ENCODE measurements at regions not wholly inside any gene's neighbourhood (a gene's known extent, or its start where the extent isn't known, plus 50 kb on each side); places are given as distances from the start of the nearest gene placed in this dataset.
A peak's percentile ranks its signal among the peaks of the same experiment; 100 is the strongest.

DNA sequence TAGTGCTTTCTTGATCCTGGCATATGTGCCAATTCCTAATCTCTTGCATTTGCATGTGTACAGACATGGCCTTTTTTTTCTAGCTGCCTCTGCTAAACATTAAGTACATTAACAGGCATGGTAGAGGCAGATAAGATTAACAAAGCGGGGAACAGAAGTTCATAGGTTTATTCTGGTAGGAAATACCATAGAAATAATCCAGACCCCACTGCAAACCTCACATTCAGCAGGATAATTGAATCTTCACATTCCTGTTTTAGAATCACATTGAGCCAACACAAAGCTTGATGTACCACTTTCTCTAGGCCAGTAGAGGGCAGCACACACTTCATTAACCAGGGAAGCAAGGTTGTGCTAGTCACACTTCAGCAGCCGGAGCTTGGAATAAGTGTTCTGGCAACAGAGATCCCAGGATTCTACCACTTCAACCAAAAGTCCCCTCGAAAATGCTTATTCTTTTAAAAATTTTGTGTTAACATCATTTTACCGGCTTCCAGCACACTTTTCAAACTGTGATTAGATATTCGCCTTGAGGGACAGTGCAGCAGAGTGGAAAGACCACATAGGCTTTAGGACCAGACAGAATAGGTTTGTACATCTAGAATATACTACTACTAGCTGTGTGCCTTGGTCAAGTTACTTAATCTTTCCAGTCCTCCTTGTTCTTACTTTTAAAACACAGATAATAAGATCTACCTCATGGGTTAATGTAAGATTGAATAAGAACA, 420.2 kb upstream of the CHST9 start:
- Histone ChIP-seq H3K18ac (ENCODE audit: insufficient read length, low read depth, low read length) (no peak overlapping the region), H4K20me1 (ENCODE audit: control insufficient read depth, insufficient read depth, insufficient read length) (no peaks in the 10 kb centered on the region), H3K79me1 (ENCODE audit: insufficient read depth, low read depth, low read length, poor library complexity, severe bottlenecking) (no peaks in the 10 kb centered on the region), H3K9me3 (ENCODE audit: control insufficient read depth, low read depth, low read length) (no peaks in the 10 kb centered on the region), H2BK5ac (ENCODE audit: insufficient read length, low read length) (no peak overlapping the region), H3K4me2 (ENCODE audit: insufficient read depth, insufficient read length, low read length) (no peak overlapping the region), H4K8ac (replicated peaks; ENCODE audit: insufficient read length, low read depth, low read length) (no peak overlapping the region), H3K56ac (ENCODE audit: insufficient read length, low read depth, low read length) (no peak overlapping the region), H3K4ac (ENCODE audit: low read depth, low read length) (no peak overlapping the region), H2AFZ (ENCODE audit: low read length) (no peak overlapping the region), H2BK120ac (ENCODE audit: low read depth, low read length, poor library complexity, severe bottlenecking) (no peak overlapping the region), H3K23me2 (ENCODE audit: insufficient read length, low read depth, low read length, poor library complexity, severe bottlenecking) (no peaks in the 10 kb centered on the region), H4K91ac (ENCODE audit: insufficient read length, low read depth, low read length) (no peak overlapping the region), H3K27me3 (ENCODE audit: insufficient read depth, low read length) (no peaks in the 10 kb centered on the region), H3K9ac (ENCODE audit: extremely low read depth, insufficient read length, low read length) (no peak overlapping the region), H3K79me2 (ENCODE audit: insufficient read depth, low read length) (no peaks in the 10 kb centered on the region), H2BK12ac (ENCODE audit: insufficient read length, low read depth, low read length) (no peak overlapping the region), H3K14ac (ENCODE audit: insufficient read depth, low read length) (no peak overlapping the region), H2BK15ac (ENCODE audit: low read depth, low read length) (no peak overlapping the region), H2AK5ac (ENCODE audit: insufficient read length, low read length) (no peak overlapping the region), H3T11ph (ENCODE audit: low read length) (no peak overlapping the region), H2BK20ac (ENCODE audit: low read depth, low read length, poor library complexity, severe bottlenecking) (no peak overlapping the region), H3K23ac (ENCODE audit: insufficient read length, low read depth, low read length) (no peak overlapping the region), H3K27ac (ENCODE audit: insufficient read length, low read depth, low read length) (no peak overlapping the region), H3K4me1 (ENCODE audit: insufficient read depth, low read length) (0 out of 2 replicates have a peak, but pooled peaks cover 2% of the 10 kb centered on the region), H4K5ac (ENCODE audit: insufficient read length, low read depth, low read length) (no peak overlapping the region)
- peak; percentile 75 for DNase-seq
- Mint-ChIP-seq H3K36me3 (ENCODE audit: insufficient read depth in 1 of 3, low read depth in 3 of 3) (peaks cover 0 to 2% (median 0%) of the 10 kb centered on the region in 3 experiments; a peak in 3 of 7 replicates), H3K27me3 (ENCODE audit: low read depth) (no peaks in the 10 kb centered on the region), H3K4me1 (peaks cover 11 to 15% of the 10 kb centered on the region in 2 experiments), H3K9me3 (peaks cover 0 to 15% of the 10 kb centered on the region in 2 experiments; a peak in 4 of 5 replicates), H3K4me3 (no peak overlapping the region; a peak in 1 of 5 replicates), H3K27ac (peak overlapping the region in 2 of 3 experiments; percentile 38 to 77; a peak in 1 of 7 replicates)
- TF ChIP-seq CTCF (conservative IDR thresholded peaks at IDR 0.05), result peak; percentile 89
- WGBS (ENCODE audit: extremely low coverage, insufficient read length, low lambda C conversion rate), result no CpG with 5 or more reads among the region's 5 CpGs
